Stimulated activated CD8-positive, alpha-beta memory T cell treated with anti-CD3 and anti-CD28 coated beads, Interleukin-15, amount 100 ng/mL, for 1 hour (primary cell): ENCODE measurements at regions not wholly inside any gene's neighbourhood (a gene's known extent, or its start where the extent isn't known, plus 50 kb on each side); places are given as distances from the start of the nearest gene placed in this dataset.

ENCODE experiments used
- DNase-seq: peaks from one replicate; pipeline ENCODE4 v3.0.0-alpha.2; 2020; ENCODE audit warnings: low read depth

GRCh38 chr10:30793093-30793492 is 163.5 kb upstream of the LYZL2 start:
- no peak for DNase-seq

GRCh38 chr10:30792025-30792424 is 162.5 kb upstream of the LYZL2 start:
- no peak for DNase-seq

- DNase-seq, result no peak
These were observed 161.7 kb upstream of the LYZL2 start for GRCh38 chr10:30791197-30791611.

DNA sequence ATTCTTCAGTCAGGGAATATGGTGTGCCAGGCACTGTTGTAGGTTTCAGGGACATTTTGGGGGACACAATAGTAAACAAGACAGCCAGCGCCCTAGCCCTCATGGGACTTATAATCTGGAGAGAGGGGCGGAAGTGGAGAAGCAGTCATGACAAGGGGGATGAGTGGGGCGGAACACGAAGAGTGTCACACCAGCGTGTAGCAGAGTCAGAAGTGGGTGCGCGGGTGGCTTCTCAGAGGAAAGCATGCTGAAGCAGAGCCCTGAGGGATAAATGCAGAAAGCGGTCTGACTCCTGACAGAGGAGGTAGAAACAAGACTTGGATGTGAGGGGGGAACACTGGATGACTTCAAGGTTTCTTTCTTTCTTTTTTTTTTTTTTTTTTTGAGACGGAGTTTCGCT is 160.3 kb upstream of the LYZL2 start:
- DNase-seq, result no peak

GRCh38 chr10:30788307-30788706 is 158.8 kb upstream of the LYZL2 start:
- DNase-seq, result no peak

GRCh38 chr10:30786906-30787305 is 157.4 kb upstream of the LYZL2 start:
- no peak for DNase-seq

- no peak for DNase-seq
These were observed 156.6 kb upstream of the LYZL2 start for GRCh38 chr10:30786131-30786530.

DNA sequence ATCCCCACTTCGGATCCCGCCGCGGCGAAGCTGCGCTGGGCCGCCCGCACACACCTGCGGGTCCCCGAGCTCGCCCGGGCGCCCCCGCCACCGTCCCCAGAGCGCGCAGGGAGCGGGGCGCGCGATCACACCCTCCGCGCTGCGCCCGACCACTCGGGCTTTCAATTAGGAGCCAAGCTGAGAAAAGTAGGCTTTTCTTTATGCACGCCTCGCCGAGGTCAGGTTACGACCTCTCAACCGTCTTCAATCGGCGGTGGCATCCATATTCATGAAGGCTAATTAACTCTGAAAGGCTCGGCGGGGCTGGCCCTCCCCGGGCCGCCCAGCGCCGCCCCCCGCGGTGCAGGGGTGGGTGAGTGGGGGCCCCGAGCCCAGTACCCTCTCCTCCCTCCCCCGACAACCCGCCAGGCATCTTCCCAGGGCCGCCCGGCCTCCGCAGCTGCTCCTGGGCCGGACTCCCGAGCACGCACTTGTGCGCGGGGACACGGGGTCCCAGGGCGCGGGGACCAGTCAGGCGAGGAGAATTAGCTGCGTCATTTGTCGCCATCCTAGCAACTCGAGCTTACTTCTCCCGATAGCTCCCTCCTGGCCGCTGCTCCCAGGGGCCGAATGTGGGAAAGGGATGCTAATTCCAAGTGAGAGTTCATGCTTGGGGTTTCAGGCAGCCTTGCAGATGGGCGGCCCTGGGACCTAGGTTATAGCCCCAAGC is 155.5 kb upstream of the LYZL2 start:
- DNase-seq, result no peak

DNA sequence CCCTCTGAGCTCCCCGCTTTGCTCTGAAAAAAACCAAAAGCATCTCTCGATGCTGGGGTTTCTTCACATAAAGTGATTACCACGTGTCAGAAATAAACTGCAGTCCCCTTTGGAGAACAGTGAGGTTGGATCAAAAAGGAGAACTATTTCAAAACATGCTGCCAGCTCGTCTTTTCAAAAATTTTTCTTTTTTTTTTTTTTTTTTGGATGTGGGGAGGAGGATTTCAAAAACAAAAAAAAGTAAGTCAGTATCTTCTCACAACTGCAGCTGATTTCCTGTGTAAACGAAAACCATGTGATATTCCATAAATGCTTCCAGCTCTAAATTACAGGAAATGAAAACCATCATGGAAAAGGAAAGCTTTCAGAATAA is 155.0 kb upstream of the LYZL2 start:
- no peak for DNase-seq

DNA sequence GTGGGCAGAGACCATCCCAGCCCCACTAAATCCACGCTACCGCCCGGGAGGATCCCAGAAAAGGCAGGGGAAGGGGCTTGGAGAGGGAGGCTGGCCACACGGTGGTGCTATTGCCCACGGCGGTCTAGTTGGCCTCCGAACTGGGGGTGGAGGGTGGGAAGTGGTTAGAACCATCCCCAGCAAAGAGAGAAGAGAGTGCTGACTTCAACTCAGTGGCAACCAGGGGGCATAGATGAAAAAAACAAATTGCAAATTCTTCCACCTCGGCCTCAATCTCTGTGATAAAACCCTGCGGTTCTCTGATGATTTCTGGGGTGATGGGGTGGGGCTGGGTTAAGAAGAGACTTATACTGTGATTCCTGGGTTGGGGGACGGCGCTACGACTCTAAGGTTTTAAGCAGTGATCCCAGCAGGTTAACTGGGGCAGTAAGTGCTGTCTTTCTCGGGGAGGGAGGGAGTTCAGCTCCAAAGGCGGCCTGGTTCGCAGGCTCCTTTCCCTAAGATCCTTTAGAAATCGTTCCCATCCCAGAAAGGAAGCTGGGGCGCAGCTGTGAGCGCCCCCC is 154.5 kb upstream of the LYZL2 start:
- DNase-seq, result peak; percentile 72

DNA sequence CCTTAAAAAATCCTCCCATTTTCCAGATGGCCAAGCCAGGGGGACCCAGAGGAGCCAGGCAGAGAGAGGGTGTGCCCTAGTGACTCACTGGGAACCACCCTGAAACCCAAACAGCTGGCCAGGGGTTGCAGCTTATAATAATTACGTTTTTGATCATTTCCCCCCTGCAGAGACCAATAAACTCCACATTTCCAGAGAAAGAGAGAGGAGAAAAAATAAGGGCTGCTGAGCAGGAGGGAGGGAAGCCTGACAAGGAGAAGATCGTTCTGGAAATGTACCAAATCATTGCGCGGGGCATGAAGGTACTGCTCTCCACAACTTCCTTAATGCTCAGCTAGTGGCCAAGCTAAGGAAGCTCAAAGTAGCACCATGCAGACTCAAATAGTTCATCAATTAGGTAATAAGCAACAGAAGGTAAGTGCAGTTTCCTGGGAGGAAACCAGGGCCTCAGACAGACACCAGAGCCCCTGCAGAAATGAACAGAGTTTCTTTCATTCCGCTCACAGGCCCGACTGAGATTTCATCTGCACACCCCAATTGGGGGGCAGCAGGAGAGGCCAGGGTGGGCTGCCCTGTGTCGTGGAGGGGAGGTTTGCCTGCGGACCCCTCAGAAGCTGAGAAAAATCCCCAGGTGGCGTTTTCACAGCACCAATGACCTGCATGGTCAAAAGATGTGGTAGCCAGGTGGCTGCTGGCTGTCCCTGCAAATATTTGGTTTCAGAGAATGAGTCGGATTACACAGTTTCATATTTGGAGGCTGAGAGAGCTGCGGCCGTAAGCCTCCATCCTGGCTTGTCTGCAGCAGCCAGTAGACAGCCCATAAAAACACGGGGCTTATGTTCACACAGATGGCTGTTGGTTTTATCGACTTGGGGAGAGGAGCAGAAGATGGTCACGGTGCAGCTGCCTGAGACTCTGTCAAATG is 153.2 kb upstream of the LYZL2 start:
- DNase-seq, result no peak

- DNase-seq, result no peak
These were observed 152.6 kb upstream of the LYZL2 start for GRCh38 chr10:30782157-30782536.

DNA sequence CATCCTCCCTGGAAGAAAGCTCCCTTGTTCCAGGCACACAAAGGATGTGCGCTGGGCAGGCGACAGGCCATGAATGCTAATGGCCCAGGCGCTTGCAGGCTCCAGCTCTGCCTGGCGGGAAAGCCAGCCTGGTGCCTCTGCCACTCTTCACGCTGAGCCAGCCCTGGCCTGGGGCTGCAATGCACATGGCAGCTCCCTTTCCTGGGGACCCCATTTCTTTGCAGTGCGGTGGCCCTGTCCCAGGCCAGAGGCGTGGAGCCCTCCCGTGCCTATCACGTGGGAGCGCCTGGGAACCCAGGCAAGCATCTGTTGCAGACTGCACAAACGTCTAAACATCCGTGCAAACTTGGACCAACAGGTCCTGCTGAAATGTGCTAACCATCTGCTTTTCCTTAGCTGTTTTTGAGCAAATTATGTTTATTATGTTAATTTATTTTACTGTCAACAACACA is 152.1 kb upstream of the LYZL2 start:
- no peak for DNase-seq

DNA sequence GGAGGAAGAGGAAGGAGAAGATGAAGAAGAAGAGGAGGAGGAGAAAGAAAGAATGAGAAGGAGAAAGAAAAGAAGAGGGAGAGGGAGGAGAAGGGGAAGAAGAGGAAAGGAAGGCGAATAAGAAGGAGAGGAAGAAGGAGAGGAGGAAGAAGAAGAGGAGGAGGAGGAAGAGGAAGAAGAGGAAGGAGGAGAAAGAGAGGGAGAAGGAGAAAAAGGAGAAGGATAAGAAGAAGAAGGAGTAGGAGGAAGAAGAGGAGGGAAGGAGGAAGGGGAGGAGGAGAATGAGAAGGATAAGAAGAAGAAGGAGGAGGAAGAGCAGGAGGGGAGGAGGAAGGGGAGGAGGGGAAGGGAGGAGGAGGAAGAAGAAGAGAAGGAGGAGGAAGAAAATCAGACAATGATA is 149.2 kb upstream of the LYZL2 start:
- DNase-seq, result no peak

DNA sequence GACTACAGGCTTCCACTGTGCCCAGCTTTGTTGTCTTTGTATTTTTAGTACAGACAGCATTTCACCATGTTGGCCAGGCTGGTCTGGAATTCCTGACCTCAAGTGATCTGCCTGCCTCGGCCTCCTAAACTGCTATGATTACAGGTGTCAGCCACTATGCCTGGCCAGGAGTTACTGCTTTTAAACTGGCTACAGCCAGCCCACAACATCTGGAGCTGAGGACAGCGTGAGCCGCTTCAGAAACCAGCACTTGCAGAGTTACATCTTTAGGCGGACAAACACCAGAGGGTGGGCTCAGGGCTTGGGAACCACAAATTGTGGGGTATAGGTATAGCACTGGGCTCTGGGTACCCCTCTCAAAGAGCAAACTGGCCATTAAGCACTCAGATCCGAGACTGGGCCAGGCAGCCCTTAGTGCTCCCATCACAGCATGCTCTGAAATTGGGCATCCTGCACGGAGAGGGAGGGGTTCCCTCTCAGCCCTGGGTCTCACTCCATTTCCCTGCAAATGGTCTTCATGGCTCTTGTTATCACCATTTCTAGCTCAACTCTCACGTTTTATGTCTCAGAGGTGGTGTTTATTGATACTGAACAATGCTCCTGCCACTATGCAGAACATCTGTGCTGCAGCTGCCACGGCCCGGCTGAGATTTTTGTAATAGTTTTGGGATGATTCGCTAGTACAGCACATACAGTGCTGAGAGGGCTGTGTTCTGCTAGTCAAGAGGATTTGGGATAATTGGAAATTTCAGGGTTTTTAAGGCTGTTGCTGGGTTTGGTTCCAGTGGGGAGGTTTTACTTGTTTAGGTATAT is 146.4 kb upstream of the LYZL2 start:
- DNase-seq, result no peak

DNA sequence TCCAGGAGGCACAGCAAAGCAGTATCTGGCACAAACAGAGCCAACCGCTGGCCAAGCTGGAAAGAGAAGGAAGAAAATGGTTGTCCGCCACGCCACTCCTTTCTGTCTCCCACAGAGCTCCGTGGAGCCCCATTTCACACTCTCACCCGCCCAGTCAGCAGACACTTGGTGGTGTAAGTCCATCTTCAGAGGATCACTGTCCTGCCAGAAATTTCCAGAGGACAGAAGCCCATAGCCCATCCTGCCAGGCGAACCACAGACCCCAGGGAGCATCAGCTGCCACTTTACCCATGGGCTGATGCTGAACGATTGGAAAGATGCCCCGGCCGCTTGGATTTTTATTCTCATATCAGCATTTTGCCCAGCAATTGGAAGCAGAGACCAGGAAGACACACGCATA is 144.7 kb upstream of the LYZL2 start:
- no peak for DNase-seq

- DNase-seq, result no peak
These were observed 143.9 kb upstream of the LYZL2 start for GRCh38 chr10:30773501-30773900.

DNA sequence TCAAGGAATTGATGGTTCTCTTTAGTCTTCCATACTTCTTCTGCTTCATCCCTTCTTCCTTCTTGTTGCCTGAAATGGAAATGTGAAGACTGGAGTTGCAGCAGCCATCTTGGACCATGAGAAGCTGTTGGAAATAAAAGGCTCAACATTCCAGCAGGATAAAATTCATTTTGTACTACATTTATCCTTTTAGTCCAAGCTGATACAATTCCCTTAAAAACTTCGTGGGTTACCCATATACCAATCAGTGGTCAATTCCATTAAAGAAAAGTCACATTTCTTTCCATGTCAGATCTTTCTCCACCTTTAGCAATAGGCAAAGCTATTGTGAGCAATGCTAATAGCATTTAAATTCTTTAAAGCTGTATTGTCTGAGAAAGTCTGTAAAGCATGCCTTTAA is 141.3 kb upstream of the LYZL2 start:
- DNase-seq, result no peak

DNA sequence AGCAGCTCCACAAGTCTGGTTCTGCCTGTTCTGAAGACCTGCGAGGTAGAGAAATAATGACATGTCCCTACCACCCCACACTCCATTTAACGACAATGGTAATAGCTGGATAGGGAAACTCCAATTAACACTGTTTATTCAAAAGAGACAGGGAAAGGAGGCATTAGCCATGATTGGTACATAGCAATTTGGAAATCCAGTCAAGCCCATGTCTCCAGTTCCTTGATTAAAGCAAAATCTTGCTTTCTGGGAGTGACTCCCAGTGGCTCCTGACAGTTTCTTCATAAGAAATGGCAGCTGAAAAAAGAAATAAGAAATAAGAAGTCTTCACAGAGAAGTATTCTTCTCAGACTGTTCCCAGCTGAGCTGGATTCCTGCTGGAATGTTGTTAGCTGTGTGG is 140.7 kb upstream of the LYZL2 start:
- no peak for DNase-seq

GRCh38 chr10:30769361-30769760 is 139.8 kb upstream of the LYZL2 start:
- no peak for DNase-seq

- DNase-seq, result no peak
These were observed 136.1 kb upstream of the LYZL2 start for GRCh38 chr10:30765616-30766015.

- DNase-seq, result no peak
These were observed 135.6 kb upstream of the LYZL2 start for GRCh38 chr10:30765022-30765615.
